HG03280 (cell line): ENCODE measurements at regions not wholly inside any gene's neighbourhood (a gene's known extent, or its start where the extent isn't known, plus 50 kb on each side); places are given as distances from the start of the nearest gene placed in this dataset.
"Not testable (repeated sequence)": the region's sequence is repeated elsewhere in the genome, so short reads cannot be mapped to it uniquely, and the experiment has no call there.

Experiments
- ATAC-seq: cut with Tn5 transposase; IDR thresholded peaks from one replicate; pipeline ENCODE4 v1.9.1; 2021; ENCODE audit warnings: mild to moderate bottlenecking, moderate library complexity; ENCODE audit not compliant: unreplicated experiment

GRCh38 chr1:113297749-113298148 is 92.6 kb upstream of the MAGI3 start:
- ATAC-seq = no peak

DNA sequence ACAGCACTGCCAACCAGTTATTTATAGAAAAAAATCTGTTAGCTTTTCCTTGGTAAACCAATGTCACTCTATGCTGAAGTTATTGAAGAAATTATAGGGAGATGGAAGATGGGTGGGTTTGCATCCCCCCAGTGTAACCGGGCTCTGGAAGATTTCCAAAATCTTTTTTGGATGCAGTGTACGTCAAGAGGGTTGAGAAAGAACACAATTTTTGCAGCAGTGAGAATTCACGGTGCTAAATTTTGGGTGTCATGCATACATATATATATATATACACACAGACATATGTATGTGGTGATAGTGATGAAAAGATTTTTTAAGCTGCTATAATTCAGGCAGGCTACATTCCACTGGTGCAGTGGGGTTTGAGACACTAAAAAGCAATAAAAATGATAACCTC is 91.4 kb upstream of the MAGI3 start:
- no peak for ATAC-seq

DNA sequence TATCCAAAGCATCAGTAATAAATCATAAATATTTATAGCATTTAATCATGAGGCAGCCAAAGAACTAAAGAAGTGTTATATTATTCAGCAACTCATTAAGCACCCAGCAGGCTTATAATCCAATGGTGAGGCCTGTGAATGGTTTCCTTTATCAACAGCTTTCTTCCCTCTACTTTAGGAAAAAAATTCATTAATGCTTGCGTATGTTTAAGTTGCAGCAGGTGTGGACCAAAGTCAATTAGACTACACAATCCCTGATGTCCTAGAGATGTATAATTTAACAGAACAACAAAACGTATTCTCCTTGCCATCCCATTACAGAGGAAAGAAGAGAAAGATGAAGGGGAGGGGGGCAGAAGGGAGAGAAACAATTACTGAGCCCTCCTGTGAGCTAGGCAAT is 87.7 kb upstream of the MAGI3 start:
- ATAC-seq = no peak

GRCh38 chr1:113303267-113303666 is 87.0 kb upstream of the MAGI3 start:
- ATAC-seq = no peak

DNA sequence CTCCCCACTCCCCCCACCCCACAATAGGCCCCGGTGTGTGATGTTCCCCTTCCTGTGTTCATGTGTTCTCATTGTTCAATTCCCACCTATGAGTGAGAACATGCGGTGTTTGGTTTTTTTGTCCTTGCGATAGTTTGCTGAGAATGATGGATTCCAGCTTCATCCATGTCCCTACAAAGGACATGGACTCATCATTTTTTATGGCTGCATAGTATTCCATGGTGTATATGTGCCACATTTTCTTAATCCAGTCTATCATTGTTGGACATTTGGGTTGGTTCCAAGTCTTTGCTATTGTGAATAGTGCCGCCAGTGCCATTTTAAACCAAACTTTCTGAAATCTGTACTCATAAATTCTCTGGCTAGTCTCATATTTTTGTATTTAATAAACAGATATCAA is 85.3 kb upstream of the MAGI3 start:
- ATAC-seq = not testable (repeated sequence)

DNA sequence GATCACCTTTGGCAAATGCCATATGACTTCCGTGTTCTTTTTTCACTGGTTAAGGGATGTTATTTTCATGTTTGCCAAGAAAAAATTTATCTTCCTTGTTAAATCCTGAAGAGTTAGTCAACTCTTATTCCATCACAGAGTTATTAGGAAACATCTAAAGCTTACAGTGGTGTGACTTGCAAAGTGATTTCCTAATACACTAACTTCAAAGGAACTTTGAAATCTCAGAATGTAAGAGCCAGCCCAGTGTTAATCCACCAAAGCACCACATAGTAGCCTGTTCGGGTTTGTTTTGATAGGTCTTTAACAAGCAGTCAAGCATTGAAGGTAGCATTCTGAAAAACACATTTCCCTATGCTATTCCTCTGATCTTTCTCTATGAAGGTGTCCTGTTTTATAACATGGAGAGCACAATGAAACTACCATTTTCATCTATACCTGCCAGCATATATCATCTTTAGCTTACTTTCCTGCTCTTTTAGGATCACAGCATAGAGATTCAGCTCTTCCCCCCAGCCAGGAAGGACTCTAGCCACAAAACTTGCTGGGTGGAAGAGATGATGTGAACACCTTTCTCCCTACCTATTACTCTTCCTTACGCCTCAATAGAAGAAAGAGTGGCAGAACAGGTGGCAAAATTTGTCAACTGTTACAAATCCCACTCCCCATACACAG is 82.4 kb upstream of the MAGI3 start:
- no peak for ATAC-seq

DNA sequence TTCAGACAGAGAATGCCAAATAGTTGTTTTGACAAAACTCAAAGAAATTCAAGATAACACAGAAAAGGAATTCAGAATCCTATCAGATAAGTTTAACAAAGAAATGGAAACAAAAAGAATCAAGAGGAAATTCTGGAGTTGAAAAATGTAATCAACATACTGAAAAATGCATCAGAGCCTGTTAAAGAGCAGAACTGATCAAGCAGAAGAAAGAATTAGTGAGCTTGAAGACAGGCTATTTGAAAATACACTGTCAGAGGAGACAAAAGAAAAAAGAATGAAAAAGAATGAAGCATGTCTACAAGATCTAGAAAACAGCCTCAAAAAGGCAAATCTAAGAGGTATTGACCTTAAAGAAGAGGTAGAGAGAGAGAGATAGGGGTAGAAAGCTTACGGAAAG is 77.7 kb upstream of the MAGI3 start:
- not testable (repeated sequence) for ATAC-seq

DNA sequence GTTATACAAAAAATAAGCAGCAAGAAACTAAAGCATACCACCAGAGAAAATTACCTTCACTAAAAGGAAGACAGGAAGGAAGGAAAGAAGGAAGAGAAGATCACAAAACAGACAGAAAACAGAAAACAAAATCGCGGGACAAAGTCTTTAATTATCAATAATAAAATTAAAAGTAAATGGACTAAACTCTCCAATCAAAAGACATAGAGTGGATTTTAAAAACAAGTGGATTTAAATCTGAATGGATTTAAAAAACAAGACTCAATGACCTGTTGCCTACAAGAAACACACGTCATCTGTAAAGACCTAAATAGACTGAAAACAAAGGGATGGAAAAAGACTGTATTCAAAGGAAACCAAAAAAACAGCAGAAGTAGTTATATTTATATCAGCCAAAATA is 75.7 kb upstream of the MAGI3 start:
- no peak for ATAC-seq

GRCh38 chr1:113320272-113320671 is 70.0 kb upstream of the MAGI3 start:
- ATAC-seq = no peak

DNA sequence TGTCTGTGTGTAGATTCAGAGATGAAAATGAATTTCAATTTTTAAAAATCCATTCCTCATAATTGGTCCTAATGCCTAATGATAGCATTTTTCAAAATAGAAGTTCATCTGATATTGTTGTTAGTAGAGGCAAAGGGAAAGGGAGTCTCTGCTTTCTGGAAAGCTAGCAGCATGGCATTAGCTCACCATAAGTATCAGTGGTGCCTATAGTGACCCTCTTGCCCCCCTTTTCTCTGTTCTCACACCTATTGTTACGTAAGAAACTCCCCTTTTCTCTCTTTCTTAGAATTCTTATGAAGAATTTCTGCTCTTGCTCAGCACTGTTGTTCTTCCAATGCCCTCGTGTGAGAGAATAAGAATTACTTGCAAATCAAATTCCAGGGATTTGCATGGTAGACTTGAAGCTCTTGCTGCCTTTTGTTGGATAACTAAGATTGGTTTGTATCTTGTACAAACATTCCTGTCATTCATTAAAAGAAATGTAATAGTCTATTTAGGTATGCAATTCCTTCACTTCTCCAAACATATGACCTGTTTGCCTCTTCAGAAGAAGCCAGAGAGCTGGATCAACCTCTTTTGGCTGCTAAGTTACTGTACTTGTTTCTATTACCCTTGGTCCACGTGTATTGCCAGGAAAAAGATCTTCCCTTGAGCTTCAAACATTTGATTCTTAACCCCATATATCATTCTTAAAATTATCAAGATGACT is 69.2 kb upstream of the MAGI3 start:
- ATAC-seq = no peak

GRCh38 chr1:113321771-113322387 is 68.4 kb upstream of the MAGI3 start:
- ATAC-seq = no peak

DNA sequence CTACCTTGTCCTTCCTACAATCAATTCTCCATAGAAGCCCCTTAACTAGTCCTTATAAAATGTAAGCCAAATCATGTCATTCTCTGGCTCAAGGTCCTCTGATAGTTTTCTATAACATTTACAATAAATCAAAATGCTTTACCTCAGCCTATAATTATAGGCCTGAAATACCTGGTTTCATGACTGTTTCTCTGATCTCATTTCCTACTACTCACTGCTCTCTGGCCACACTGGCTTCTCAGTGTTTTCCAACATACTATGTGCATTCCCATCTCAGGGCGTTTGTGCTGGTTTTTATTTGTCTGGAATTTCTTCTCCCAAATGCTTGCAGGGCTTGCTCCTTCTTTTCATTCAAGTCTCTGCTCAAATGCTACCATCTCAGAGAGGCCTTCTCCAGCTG is 67.9 kb upstream of the MAGI3 start:
- no peak for ATAC-seq

DNA sequence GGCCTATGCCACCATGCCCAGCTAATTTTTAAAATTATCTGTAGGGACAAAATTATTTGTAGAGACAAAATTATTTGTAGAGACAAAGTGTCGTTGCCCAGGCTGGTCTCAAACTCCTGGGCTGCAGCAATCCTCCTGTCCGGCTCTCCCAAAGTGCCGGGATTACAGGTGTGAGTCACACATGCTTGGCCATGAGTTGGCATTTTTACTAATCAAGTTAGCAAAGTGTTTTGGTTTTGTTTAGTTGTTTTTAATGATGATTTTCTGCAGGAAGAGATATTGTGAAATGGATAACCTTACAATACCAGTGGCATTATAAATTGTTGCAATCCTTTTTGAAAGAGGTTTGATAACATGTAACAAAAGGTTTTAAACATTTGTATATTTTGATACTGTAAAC is 65.3 kb upstream of the MAGI3 start:
- ATAC-seq = no peak

DNA sequence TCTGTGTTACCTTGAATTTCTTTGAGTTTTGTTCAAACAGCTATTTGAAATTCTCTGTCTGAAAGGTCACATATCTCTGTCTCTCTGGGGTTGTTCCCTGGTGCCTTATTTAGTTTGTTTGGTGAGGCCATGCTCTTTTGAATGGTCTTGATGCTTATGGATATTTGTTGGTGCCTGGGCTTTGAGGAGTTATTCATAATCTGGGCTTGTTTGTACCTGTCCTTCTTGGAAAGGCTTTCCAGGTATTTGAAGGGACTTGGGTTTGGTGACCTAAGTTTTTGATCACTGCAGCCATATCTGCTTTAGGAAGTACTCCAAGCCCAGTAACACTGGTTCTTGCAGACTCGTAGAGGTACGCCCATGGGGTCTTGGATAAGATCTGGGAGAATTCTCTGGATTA is 63.3 kb upstream of the MAGI3 start:
- ATAC-seq = no peak

DNA sequence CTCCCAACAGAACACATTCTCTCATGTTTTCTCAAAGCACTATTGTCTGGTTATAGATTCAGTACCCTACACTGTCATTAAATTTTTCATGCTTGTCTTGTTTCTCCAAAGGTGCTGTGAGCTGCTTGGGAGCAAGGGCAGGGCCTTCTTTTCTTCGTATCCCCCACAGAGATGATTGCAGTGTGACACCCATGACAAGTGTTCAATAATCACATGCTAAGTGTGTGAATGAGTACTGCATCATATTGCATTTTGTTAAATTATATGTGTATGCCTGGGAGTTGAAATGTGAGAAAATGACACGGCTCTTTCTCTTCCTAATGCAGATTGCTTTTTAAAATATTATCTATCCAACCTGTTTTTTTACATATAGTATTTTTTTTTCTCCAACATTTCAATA is 57.3 kb upstream of the MAGI3 start:
- ATAC-seq = no peak

DNA sequence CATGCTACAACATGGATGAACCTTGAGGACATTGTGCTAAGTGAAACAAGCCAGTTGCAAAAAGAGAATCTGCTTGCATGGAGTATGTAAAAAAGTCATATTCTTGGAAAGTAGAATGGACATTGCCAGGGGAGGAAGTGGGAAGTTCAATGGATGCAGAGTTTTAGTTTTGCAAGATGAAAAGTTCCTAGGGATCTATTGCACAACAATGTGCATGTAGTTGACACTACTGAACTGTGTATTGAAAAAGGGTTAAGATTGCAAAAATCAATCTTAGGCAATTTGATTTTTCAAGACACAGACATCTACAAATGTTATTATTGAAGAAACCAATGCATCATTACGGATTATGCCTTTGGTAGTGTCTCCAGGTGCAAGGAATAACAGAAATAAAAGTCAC is 50.3 kb upstream of the MAGI3 start:
- no peak for ATAC-seq
